Caco-2 (cell line): ENCODE measurements at regions not wholly inside any gene's neighbourhood (a gene's known extent, or its start where the extent isn't known, plus 50 kb on each side); places are given as distances from the start of the nearest gene placed in this dataset.

Experiments
- BruUV-seq: library from RNA; stranded (reverse); fragments of 400-500 nt; replicated peaks from 2 replicates; lab custom pipeline; 2021; lab: Mats Ljungman, UMichigan
- CTCF ChIA-PET: fragments of 300-600 bp; sonication (Branson Sonifier 250); formaldehyde crosslinking; loops from one replicate; lab custom pipeline; 2022; ENCODE audit warnings: antibody characterized with exemption; lab: Charles Lee
- POLR2A ChIA-PET: fragments of 300-600 bp; sonication (Branson Sonifier 250); formaldehyde crosslinking; loops from one replicate; lab custom pipeline; 2022; ENCODE audit warnings: antibody characterized with exemption; lab: Charles Lee
- DNase-seq, 2 experiments: peaks; one replicate each; pipeline versions ENCODE4 v3.0.0 to v3.0.0-alpha.2; 2020 to 2022
- H3K27me3 ChIP-seq: replicated peaks from 2 replicates; pipeline ENCODE4 v1.6.0; 2011; ENCODE audit warnings: low read length; ENCODE audit not compliant: control insufficient read depth, insufficient read depth
- H3K36me3 ChIP-seq: 2 replicates; pipeline ENCODE4 v1.5.1; 2011; ENCODE audit warnings: low read length; ENCODE audit not compliant: control insufficient read depth, insufficient read depth
- H3K4me1 ChIP-seq: fragments of 250-450 bp; sonication (Bioruptor Pico); 2 replicates; pipeline ENCODE4 v1.5.1; 2020; ENCODE audit warnings: mild to moderate bottlenecking
- H3K4me3 ChIP-seq: 2 replicates; pipeline ENCODE4 v1.5.1; 2011; ENCODE audit warnings: low read depth, mild to moderate bottlenecking, control low read depth, low read length
- H3K9me3 ChIP-seq: fragments of 250-450 bp; sonication (Bioruptor Pico); 2 replicates; pipeline ENCODE4 v1.5.1; 2020; ENCODE audit warnings: mild to moderate bottlenecking, moderate library complexity
- H3K27ac Mint-ChIP-seq: one replicate; pipeline ENCODE4 v1.8.0; 2022; ENCODE audit warnings: mixed read lengths; ENCODE audit not compliant: unreplicated experiment
- H3K27me3 Mint-ChIP-seq: one replicate; pipeline ENCODE4 v1.8.0; 2022; ENCODE audit warnings: mixed read lengths; ENCODE audit not compliant: insufficient read depth, unreplicated experiment
- H3K36me3 Mint-ChIP-seq: one replicate; pipeline ENCODE4 v1.8.0; 2022; ENCODE audit warnings: mild to moderate bottlenecking, mixed read lengths; ENCODE audit not compliant: insufficient read depth, unreplicated experiment
- H3K4me1 Mint-ChIP-seq: one replicate; pipeline ENCODE4 v1.8.0; 2022; ENCODE audit warnings: low read depth, mixed read lengths; ENCODE audit not compliant: unreplicated experiment
- H3K4me3 Mint-ChIP-seq: one replicate; pipeline ENCODE4 v1.8.0; 2022; ENCODE audit warnings: mild to moderate bottlenecking, moderate library complexity, mixed read lengths; ENCODE audit not compliant: unreplicated experiment
- H3K9me3 Mint-ChIP-seq: one replicate; pipeline ENCODE4 v1.8.0; 2022; ENCODE audit warnings: mixed read lengths; ENCODE audit not compliant: unreplicated experiment
- CTCF ChIP-seq, 2 experiments: fragments of 200-600 bp in 1 of 2; IDR thresholded peaks; 1 replicate in 1 of 2; 2 replicates in 1 of 2; pipeline versions ENCODE4 v1.5.1 to v1.8.0; 2011 to 2022; ENCODE audit warnings: antibody characterized with exemption in 1 of 2, control low read depth in 1 of 2, inconsistent platforms in 1 of 2, low read depth in 1 of 2, low read length in 1 of 2, mild to moderate bottlenecking in 1 of 2, moderate library complexity in 1 of 2; ENCODE audit not compliant: insufficient read depth in 1 of 2, severe bottlenecking in 1 of 2, unreplicated experiment in 1 of 2
- intact Hi-C: fragments of 100-400 bp; cut with micrococcal nuclease; formaldehyde crosslinking; loops from one replicate; pipeline ENCODE4 v1.10.0; 2022; ENCODE audit not compliant: unreplicated experiment

GRCh38 chr5:135194573-135195269 lies 160.7 kb upstream of the PITX1 start:
- BruUV-seq = no TSS peak
- H3K27me3 ChIP-seq = no peaks in the 10 kb centered on the region
- ChIA-PET POLR2A (no interaction called here), CTCF (no interaction called here)
- no peaks in the 10 kb centered on the region for H3K9me3 ChIP-seq
- TF ChIP-seq CTCF (IDR thresholded peaks at IDR 0.05; ENCODE audit: insufficient read depth in 1 of 2, low read depth in 1 of 2, low read length in 1 of 2, severe bottlenecking in 1 of 2, unreplicated experiment in 1 of 2) = no peak
- Mint-ChIP-seq H3K36me3 (peaks cover 7% of the 10 kb centered on the region), H3K27me3 (no peaks in the 10 kb centered on the region), H3K4me3 (no peak overlapping the region), H3K4me1 (no peaks in the 10 kb centered on the region), H3K27ac (no peak overlapping the region), H3K9me3 (peaks cover 25% of the 10 kb centered on the region)
- H3K4me1 ChIP-seq = peaks cover 7% of the 10 kb centered on the region
- no peak overlapping the region for H3K4me3 ChIP-seq
- DNase-seq = no peak
- intact Hi-C loops = no loop called here
- no peaks in the 10 kb centered on the region for H3K36me3 ChIP-seq

DNA sequence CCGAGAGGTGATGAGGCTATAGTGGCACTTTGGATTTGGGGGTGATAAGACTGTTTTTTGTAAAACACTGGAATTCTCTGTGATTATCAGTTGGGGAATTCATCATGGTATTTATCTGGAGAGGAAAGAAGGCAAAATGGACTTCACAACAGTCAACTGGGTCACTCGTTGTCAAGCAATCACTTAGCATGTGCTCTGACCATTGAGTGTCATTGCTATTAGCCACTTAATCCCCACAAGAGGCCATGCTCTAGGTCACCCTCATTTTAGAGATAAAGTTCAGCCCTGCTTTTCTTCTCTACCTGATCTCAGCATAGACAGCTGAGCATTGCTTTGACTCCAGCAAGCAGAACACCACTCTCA lies 160.1 kb upstream of the PITX1 start:
- peaks cover 25% of the 10 kb centered on the region for H3K9me3 Mint-ChIP-seq
- no peaks in the 10 kb centered on the region for H3K36me3 ChIP-seq
- intact Hi-C loops = no loop called here
- H3K27ac Mint-ChIP-seq = no peak overlapping the region
- H3K4me3 ChIP-seq = no peak overlapping the region
- no peak for DNase-seq
- peaks cover 10% of the 10 kb centered on the region for H3K4me1 ChIP-seq
- H3K27me3 ChIP-seq = no peaks in the 10 kb centered on the region
- ChIA-PET POLR2A (no interaction called here), CTCF (no interaction called here)
- BruUV-seq = no TSS peak
- no peaks in the 10 kb centered on the region for H3K4me1 Mint-ChIP-seq
- no peaks in the 10 kb centered on the region for H3K9me3 ChIP-seq
- no peak for TF ChIP-seq CTCF (IDR thresholded peaks at IDR 0.05; ENCODE audit: insufficient read depth in 1 of 2, low read depth in 1 of 2, low read length in 1 of 2, severe bottlenecking in 1 of 2, unreplicated experiment in 1 of 2)
- H3K36me3 Mint-ChIP-seq = peaks cover 7% of the 10 kb centered on the region
- H3K27me3 Mint-ChIP-seq = no peaks in the 10 kb centered on the region
- H3K4me3 Mint-ChIP-seq = no peak overlapping the region

DNA sequence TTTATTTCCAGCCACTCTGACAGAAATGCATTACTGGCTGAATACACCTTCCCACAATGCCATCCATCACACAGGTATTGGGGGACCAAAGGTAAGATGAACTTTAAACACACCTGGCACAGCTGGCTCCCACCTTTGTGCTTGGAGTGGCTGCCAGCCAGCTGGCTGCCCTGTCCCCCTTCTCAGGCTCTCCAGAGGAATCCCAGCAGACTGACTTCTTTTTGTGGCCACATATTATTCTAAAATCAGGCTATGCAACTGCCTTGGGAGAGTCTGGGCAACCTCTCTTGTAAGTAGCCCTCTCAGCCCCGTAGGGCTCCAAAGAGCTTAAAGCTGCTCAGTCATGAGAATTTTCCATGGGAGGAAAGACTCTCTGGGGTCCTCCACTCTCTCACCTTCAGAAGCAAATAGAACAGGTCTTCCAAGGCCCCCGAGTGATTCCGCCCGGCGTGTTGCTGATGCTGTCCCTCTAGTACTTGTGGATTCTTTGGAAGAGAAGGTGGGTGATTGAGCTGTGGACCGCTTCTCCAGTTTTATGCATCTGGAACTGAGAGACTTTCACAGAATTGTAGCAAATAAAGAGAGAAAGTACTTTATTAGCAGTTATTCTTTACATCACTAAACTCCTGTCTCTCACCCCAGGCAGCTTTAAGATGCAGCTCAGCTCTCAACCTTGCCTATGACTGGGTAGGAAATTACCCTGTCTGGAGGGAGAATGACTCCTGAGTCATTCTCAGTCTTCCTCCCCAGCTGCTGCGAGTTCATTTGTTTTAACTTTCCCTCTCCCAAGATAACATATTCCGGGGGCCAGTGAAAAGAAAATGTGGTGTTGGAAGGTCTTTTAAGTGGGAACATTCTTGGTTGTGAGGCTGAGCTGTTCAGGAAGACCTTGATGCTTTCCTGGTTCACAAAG lies 159.4 kb upstream of the PITX1 start:
- Mint-ChIP-seq H3K27ac (no peak overlapping the region), H3K4me3 (no peak overlapping the region), H3K27me3 (no peaks in the 10 kb centered on the region), H3K36me3 (peaks cover 7% of the 10 kb centered on the region), H3K4me1 (no peaks in the 10 kb centered on the region), H3K9me3 (peaks cover 19% of the 10 kb centered on the region)
- TF ChIP-seq CTCF (IDR thresholded peaks at IDR 0.05; ENCODE audit: insufficient read depth in 1 of 2, low read depth in 1 of 2, low read length in 1 of 2, severe bottlenecking in 1 of 2, unreplicated experiment in 1 of 2) = no peak
- ChIA-PET POLR2A (no interaction called here), CTCF (interaction anchor here (0.6 to 0.7 kb wide), 2 partner anchors 9 to 558 kb away, joined by 3 to 4 read pairs; no protein-coding TSS in a partner anchor)
- no peak for DNase-seq
- H3K4me3 ChIP-seq = no peak overlapping the region
- H3K9me3 ChIP-seq = no peaks in the 10 kb centered on the region
- no peaks in the 10 kb centered on the region for H3K36me3 ChIP-seq
- H3K27me3 ChIP-seq = no peaks in the 10 kb centered on the region
- intact Hi-C loops = no loop called here
- peaks cover 12% of the 10 kb centered on the region for H3K4me1 ChIP-seq
- BruUV-seq = no TSS peak
